Keratinocyte (primary cell): ENCODE measurements at regions not wholly inside any gene's neighbourhood (a gene's known extent, or its start where the extent isn't known, plus 50 kb on each side); places are given as distances from the start of the nearest gene placed in this dataset.

Source experiments
- DNase-seq: peaks from one replicate; pipeline ENCODE4 v3.0.0-alpha.2; 2011; ENCODE audit warnings: low read depth, missing footprints, low spot score
- FAIRE-seq: peaks from 2 replicates; lab custom pipeline; 2011; peaks lifted over from hg19 to GRCh38; lab: Jason Lieb, UNC
- H2AFZ ChIP-seq: 2 replicates; pipeline ENCODE4 v1.6.0; 2012; ENCODE audit warnings: low read length, control low read depth, inconsistent platforms; ENCODE audit not compliant: control insufficient read depth
- H3K27ac ChIP-seq: 2 replicates; pipeline ENCODE4 v1.5.1; 2011; ENCODE audit warnings: low read length; ENCODE audit not compliant: control insufficient read depth, insufficient read depth
- H3K27me3 ChIP-seq: 3 replicates; pipeline ENCODE4 v1.6.0; 2011; ENCODE audit warnings: low read length; ENCODE audit not compliant: control insufficient read depth, insufficient read depth; ENCODE audit errors: extremely low read depth
- H3K36me3 ChIP-seq, 2 experiments: 2 replicates in 1 of 2; 3 replicates in 1 of 2; pipeline ENCODE4 v1.5.1; 2011; ENCODE audit warnings: low read length in 2 of 2, mild to moderate bottlenecking in 1 of 2; ENCODE audit not compliant: control insufficient read depth in 2 of 2, insufficient read depth in 2 of 2; ENCODE audit errors: extremely low read depth in 1 of 2
- H3K4me1 ChIP-seq: 3 replicates; pipeline ENCODE4 v1.5.1; 2011; ENCODE audit warnings: low read length; ENCODE audit not compliant: control insufficient read depth, insufficient read depth; ENCODE audit errors: extremely low read depth
- H3K4me2 ChIP-seq: 3 replicates; pipeline ENCODE4 v1.6.0; 2011; ENCODE audit warnings: low read depth, low read length; ENCODE audit not compliant: control insufficient read depth, insufficient read depth; ENCODE audit errors: extremely low read depth
- H3K4me3 ChIP-seq, 3 experiments: fragments of 200-600 bp in 1 of 3; sonication (generic) in 1 of 3; 2 replicates in 2 of 3; 3 replicates in 1 of 3; pipeline ENCODE4 v1.5.1; 2011 to 2016; ENCODE audit warnings: low read length in 3 of 3, mild to moderate bottlenecking in 3 of 3, control low read depth in 2 of 3, inconsistent platforms in 1 of 3, low read depth in 1 of 3, mixed read lengths in 1 of 3, mixed run types in 1 of 3, moderate library complexity in 1 of 3; ENCODE audit not compliant: control insufficient read depth in 2 of 3, insufficient read depth in 2 of 3; ENCODE audit errors: extremely low read depth in 1 of 3
- H3K79me2 ChIP-seq: 2 replicates; pipeline ENCODE4 v1.6.0; 2012; ENCODE audit warnings: low read length; ENCODE audit not compliant: control insufficient read depth, insufficient read depth
- H3K9ac ChIP-seq: 3 replicates; pipeline ENCODE4 v1.6.0; 2011; ENCODE audit warnings: low read length; ENCODE audit not compliant: control insufficient read depth, insufficient read depth; ENCODE audit errors: extremely low read depth
- H3K9me1 ChIP-seq: 3 replicates; pipeline ENCODE4 v1.6.0; 2011; ENCODE audit warnings: low read length; ENCODE audit not compliant: control insufficient read depth, insufficient read depth; ENCODE audit errors: extremely low read depth
- H3K9me3 ChIP-seq: 2 replicates; pipeline ENCODE4 v1.5.1; 2012; ENCODE audit warnings: low read depth, low read length; ENCODE audit not compliant: control insufficient read depth
- H4K20me1 ChIP-seq: 3 replicates; pipeline ENCODE4 v1.6.0; 2011; ENCODE audit warnings: low read length; ENCODE audit not compliant: control insufficient read depth, insufficient read depth; ENCODE audit errors: extremely low read depth
- CTCF ChIP-seq, 3 experiments: IDR thresholded peaks in 1 of 3; conservative IDR thresholded peaks in 1 of 3; optimal IDR thresholded peaks in 1 of 3; 2 replicates in 2 of 3; 3 replicates in 1 of 3; pipeline versions ENCODE3 to v1.5.1; 2011; ENCODE audit warnings: low read length in 3 of 3, mild to moderate bottlenecking in 3 of 3, moderate library complexity in 2 of 3, control low read depth in 1 of 3, inconsistent platforms in 1 of 3; ENCODE audit not compliant: insufficient read depth in 2 of 3; ENCODE audit errors: extremely low read depth in 1 of 3
- EZH2 ChIP-seq: IDR thresholded peaks from one replicate; pipeline ENCODE4 v1.6.1; 2012; ENCODE audit warnings: inconsistent platforms, mild to moderate bottlenecking, low read length, moderate library complexity
- dilution Hi-C: fragments of 300-500 bp; cut with MboI; formaldehyde crosslinking; loops from one replicate; pipeline ENCODE4 v1.7.0; 2020; ENCODE audit warnings: low sequenced_read_pairs; ENCODE audit not compliant: extremely low pct_ligation_motif_present

GRCh38 chr1:218970397-218970990, 203.2 kb upstream of the LYPLAL1 start:
- Histone ChIP-seq H3K4me3 (no peak overlapping the region), H3K9me1 (no peaks in the 10 kb centered on the region), H3K27me3 (no peaks in the 10 kb centered on the region), H3K4me2 (no peak overlapping the region), H4K20me1 (no peaks in the 10 kb centered on the region), H3K36me3 (no peaks in the 10 kb centered on the region), H3K9ac (no peak overlapping the region), H3K4me1 (no peaks in the 10 kb centered on the region), H2AFZ (no peak overlapping the region), H3K9me3 (no peaks in the 10 kb centered on the region), H3K27ac (no peak overlapping the region), H3K79me2 (no peaks in the 10 kb centered on the region)
- dilution Hi-C loops, result no loop called here
- DNase-seq (no peak), FAIRE-seq (no peak)
- no peak for TF ChIP-seq CTCF (optimal IDR thresholded peaks at IDR 0.05 in 1 of 3, IDR thresholded peaks at IDR 0.05 in 1 of 3, conservative IDR thresholded peaks at IDR 0.05 in 1 of 3; ENCODE audit: extremely low read depth in 1 of 3, insufficient read depth in 2 of 3, low read length in 3 of 3)
- no peak for TF ChIP-seq EZH2

DNA sequence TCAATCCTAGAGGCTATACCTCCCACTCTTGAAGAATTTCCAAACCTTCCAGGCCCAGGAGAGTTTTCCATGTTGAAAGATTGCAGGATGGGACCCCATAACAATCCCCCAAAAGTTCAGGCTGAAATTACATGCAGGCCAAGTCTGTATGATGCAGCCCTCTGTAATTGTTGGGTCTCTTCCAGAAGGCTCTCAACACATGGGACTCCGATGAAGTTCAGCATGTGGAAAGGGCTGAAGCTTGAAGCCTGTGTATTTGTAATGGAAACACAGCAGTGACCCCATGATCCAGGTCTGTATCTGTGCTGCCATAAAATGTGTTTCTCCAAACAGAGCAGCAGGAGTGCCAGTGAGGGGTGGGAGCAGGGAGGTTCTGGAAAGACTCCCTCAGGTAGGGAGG, 202.5 kb upstream of the LYPLAL1 start:
- DNase-seq (no peak), FAIRE-seq (no peak)
- no peak overlapping the region for H3K4me2 ChIP-seq
- no peak overlapping the region for H3K27ac ChIP-seq
- no peaks in the 10 kb centered on the region for H3K9me1 ChIP-seq
- no peaks in the 10 kb centered on the region for H3K27me3 ChIP-seq
- no peaks in the 10 kb centered on the region for H4K20me1 ChIP-seq
- no peaks in the 10 kb centered on the region for H3K36me3 ChIP-seq
- no peaks in the 10 kb centered on the region for H3K4me1 ChIP-seq
- H3K4me3 ChIP-seq, result no peak overlapping the region
- TF ChIP-seq EZH2 (no peak), CTCF (optimal IDR thresholded peaks at IDR 0.05 in 1 of 3, IDR thresholded peaks at IDR 0.05 in 1 of 3, conservative IDR thresholded peaks at IDR 0.05 in 1 of 3; ENCODE audit: extremely low read depth in 1 of 3, insufficient read depth in 2 of 3, low read length in 3 of 3) (no peak)
- no peak overlapping the region for H2AFZ ChIP-seq
- no peaks in the 10 kb centered on the region for H3K79me2 ChIP-seq
- no peak overlapping the region for H3K9ac ChIP-seq
- dilution Hi-C loops, result no loop called here
- H3K9me3 ChIP-seq, result no peaks in the 10 kb centered on the region
